ENCODE measurements at regions not wholly inside any gene's neighbourhood (a gene's known extent, or its start where the extent isn't known, plus 50 kb on each side); places are given as distances from the start of the nearest gene placed in this dataset.

- 92% methylated on average over 3 of the region's 3 CpGs; no CpG with 5 or more reads in 1 of the 2 experiments for WGBS, 2 experiments (ENCODE audit: extremely low coverage in 1 of 2, insufficient coverage in 1 of 2, insufficient read length in 1 of 2, insufficient replicate concordance in 2 of 2, low coverage in 1 of 2, low lambda C conversion rate in 2 of 2, missing lambda C conversion rate in 1 of 2)
- TF ChIP-seq, protein P1, sequence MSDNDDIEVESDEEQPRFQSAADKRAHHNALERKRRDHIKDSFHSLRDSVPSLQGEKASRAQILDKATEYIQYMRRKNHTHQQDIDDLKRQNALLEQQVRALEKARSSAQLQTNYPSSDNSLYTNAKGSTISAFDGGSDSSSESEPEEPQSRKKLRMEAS (IDR thresholded peaks at IDR 0.05), result no peak
- TF ChIP-seq RAD21 (IDR thresholded peaks at IDR 0.05 in 1 of 2, conservative IDR thresholded peaks at IDR 0.05 in 1 of 2; ENCODE audit: low read depth in 2 of 2, low read length in 2 of 2) (no peak), BRCA1 (IDR thresholded peaks at IDR 0.05; ENCODE audit: low read depth, low read length) (no peak), TAF7 (optimal IDR thresholded peaks at IDR 0.05; ENCODE audit: borderline replicate concordance, low read depth, low read length) (no peak), NANOG (IDR thresholded peaks at IDR 0.05; ENCODE audit: insufficient read depth, low read depth, low read length, poor library complexity, severe bottlenecking) (no peak), KDM5A (IDR thresholded peaks at IDR 0.05; ENCODE audit: low read length) (no peak), BCL11A (IDR thresholded peaks at IDR 0.05; ENCODE audit: low read depth in 2 of 2, low read length in 2 of 2) (no peak), GTF2F1 (IDR thresholded peaks at IDR 0.05; ENCODE audit: borderline replicate concordance, low read depth, low read length) (no peak), CHD1 (IDR thresholded peaks at IDR 0.05; ENCODE audit: low read depth, low read length) (no peak), GABPA (IDR thresholded peaks at IDR 0.05; ENCODE audit: borderline replicate concordance, insufficient read depth, low read length) (no peak), NRF1 (IDR thresholded peaks at IDR 0.05; ENCODE audit: low read depth, low read length) (no peak), SRF (IDR thresholded peaks at IDR 0.05; ENCODE audit: low read depth, low read length) (no peak), TCF12 (IDR thresholded peaks at IDR 0.05; ENCODE audit: low read depth, low read length) (no peak), KDM4A (IDR thresholded peaks at IDR 0.05; ENCODE audit: low read depth, low read length, severe bottlenecking) (no peak)
These were observed 261.5 kb upstream of the RPL38 start for GRCh38 chr17:73941919-73942530.

More at GRCh38 chr17:73941919-73942530, 261.5 kb upstream of the RPL38 start:
- Histone ChIP-seq H2BK12ac (ENCODE audit: low read depth, low read length) (no peak overlapping the region), H3K9me3 (ENCODE audit: insufficient read depth in 2 of 2, low read depth in 1 of 2, low read length in 1 of 2) (no peaks in the 10 kb centered on the region), H3K79me2 (ENCODE audit: control insufficient read depth in 1 of 2, insufficient read depth in 2 of 2, low read length in 2 of 2) (no peaks in the 10 kb centered on the region), H4K8ac (ENCODE audit: extremely low read depth, insufficient read depth, low read length) (no peak overlapping the region), H3K4ac (replicated peaks; ENCODE audit: insufficient read length, low read depth, low read length) (no peak overlapping the region), H2BK5ac (ENCODE audit: low read depth, low read length) (no peak overlapping the region), H3K4me2 (ENCODE audit: insufficient read depth in 1 of 2, low read depth in 2 of 2, low read length in 2 of 2) (no peak overlapping the region), H2AK5ac (ENCODE audit: low read depth, low read length) (no peak overlapping the region), H3K23ac (ENCODE audit: insufficient read length) (no peak overlapping the region), H3K9ac (replicated peaks in 1 of 4; ENCODE audit: extremely low read depth in 1 of 4, low read depth in 3 of 4, low read length in 3 of 4) (no peak overlapping the region), H2BK120ac (replicated peaks; ENCODE audit: low read depth, low read length) (no peak overlapping the region), H2AFZ (ENCODE audit: low read length) (no peak overlapping the region), H3K14ac (ENCODE audit: insufficient read length) (no peak overlapping the region), H4K5ac (ENCODE audit: insufficient read length, low read depth, low read length) (no peak overlapping the region), H3K4me1 (replicated peaks in 1 of 4; ENCODE audit: control insufficient read depth in 3 of 4, insufficient read depth in 4 of 4, low read length in 3 of 4) (no peaks in the 10 kb centered on the region), H3K23me2 (ENCODE audit: low read depth, low read length) (no peaks in the 10 kb centered on the region; the same call in 1 of the 2 replicates), H2BK20ac (ENCODE audit: low read length) (no peak overlapping the region), H3K27me3 (replicated peaks in 1 of 4; ENCODE audit: control insufficient read depth in 3 of 4, extremely low read depth in 1 of 4, insufficient read depth in 3 of 4, low read length in 3 of 4) (no peaks in the 10 kb centered on the region), H3K56ac (replicated peaks; ENCODE audit: insufficient read length, low read depth, low read length) (no peak overlapping the region), H3K27ac (ENCODE audit: low read depth, low read length) (no peak overlapping the region), H2BK15ac (ENCODE audit: low read length) (no peak overlapping the region), H3K18ac (ENCODE audit: extremely low read depth, low read length) (no peak overlapping the region), H3K79me1 (ENCODE audit: low read depth, low read length) (no peaks in the 10 kb centered on the region), H3K4me3 (ENCODE audit: extremely low read depth in 1 of 4, insufficient read depth in 2 of 4, low read depth in 3 of 4, low read length in 4 of 4) (no peak overlapping the region), H4K91ac (replicated peaks; ENCODE audit: insufficient read length, low read length) (no peak overlapping the region), H4K20me1 (replicated peaks in 1 of 2; ENCODE audit: control insufficient read depth in 1 of 2, insufficient read depth in 2 of 2, low read length in 2 of 2) (no peaks in the 10 kb centered on the region), H3K36me3 (ENCODE audit: control insufficient read depth in 2 of 4, insufficient read depth in 4 of 4, low read length in 3 of 4) (no peaks in the 10 kb centered on the region)
- CTCF ChIA-PET (ENCODE audit: partially characterized antibody), result interaction anchor here (0.6 to 1.1 kb wide), 3 partner anchors 8 to 292 kb away, joined by 3 read pairs; no protein-coding TSS in a partner anchor
- no peak for DNase-seq (ENCODE audit: low read depth in 1 of 2, low spot score in 2 of 2)
- FAIRE-seq, result no peak
- POLR2A ChIA-PET (ENCODE audit: partially characterized antibody), result interaction anchor here (1.3 kb wide), 1 partner anchor 269 kb away, joined by 3 read pairs; no protein-coding TSS in a partner anchor
